HL-60/S4 treated with retinoic acid at 250 ng/mL for 4 days and 3 days (cell line): ENCODE measurements at regions not wholly inside any gene's neighbourhood (a gene's known extent, or its start where the extent isn't known, plus 50 kb on each side); places are given as distances from the start of the nearest gene placed in this dataset.

Experiments used
- in situ Hi-C: fragments of 300-500 bp; cut with MboI; formaldehyde crosslinking; loops from 2 replicates; pipeline ENCODE4 v1.7.0; 2022; ENCODE audit warnings: low sequenced_read_pairs

DNA sequence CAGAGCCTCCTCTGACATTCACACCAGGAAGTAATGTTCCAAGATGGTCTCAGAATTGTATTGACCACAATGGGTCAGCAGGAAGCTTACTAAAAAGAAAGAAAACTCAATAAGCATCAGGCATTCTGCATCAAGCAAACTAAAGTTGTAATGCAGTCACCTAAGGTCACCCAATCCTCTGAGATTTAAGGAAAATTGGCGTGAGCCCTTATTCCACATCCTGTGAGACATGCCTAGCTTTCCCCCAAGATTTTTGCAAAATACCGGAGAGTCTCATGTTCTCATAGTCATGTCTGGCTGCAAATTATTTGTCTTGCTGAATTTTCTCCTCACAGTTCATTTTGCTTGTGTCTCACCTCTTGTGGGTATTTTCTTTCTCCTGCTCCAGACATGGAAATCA, 417.1 kb upstream of the SOX9 start:
- in situ Hi-C loops = no loop called here

DNA sequence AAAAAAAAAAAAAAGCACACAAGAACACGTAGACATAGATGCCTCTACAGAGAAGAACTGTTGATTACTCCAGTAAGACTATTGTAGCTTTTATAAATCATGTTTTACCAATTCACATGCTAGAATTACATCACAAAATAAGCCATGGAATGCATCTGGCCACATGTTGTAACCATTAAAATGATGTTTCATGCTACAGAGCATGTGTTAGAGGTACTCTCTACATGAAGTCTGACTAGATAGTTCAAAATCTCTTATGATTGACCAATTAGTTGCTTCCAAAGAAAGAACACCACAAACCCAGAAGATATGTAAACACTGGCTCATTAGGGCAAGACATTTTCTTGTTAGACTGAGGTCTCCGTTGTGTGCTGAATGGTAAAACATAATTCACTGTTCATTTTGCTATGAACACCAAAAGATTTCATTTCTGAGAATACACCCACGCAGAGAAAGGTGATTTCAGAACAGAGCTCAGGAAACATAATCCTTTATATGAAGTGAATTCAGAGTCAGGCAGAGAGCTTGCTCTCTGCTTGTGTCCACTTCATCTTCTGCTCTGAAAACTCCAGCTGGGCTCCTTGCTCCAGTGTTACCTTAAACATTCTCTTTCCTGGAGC, 411.4 kb upstream of the SOX9 start:
- in situ Hi-C loops = no loop called here

- in situ Hi-C loops = no loop called here
Observed at GRCh38 chr17:71709946-71710345, 410.9 kb upstream of the SOX9 start.

GRCh38 chr17:71710816-71711215, 410.0 kb upstream of the SOX9 start:
- in situ Hi-C loops = no loop called here

DNA sequence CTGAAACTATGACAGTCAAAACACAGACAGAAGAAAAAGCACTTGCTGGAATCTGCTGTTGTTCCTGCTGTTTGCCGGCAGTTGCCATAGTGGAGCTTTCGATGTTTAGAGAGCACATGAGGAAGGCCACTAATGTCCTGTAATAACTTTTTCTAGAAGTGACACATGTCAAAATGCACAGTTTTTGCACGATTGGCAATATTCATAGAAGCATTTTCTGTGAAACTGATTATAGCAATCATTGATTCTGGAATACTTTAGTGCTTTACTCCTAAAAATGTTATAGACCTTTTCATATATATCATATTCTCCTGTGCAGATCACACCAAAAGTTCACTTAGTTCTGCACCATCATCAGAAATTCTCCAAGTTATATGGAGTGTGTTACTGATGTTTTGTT, 407.0 kb upstream of the SOX9 start:
- in situ Hi-C loops = no loop called here

GRCh38 chr17:71724339-71724738, 396.5 kb upstream of the SOX9 start:
- in situ Hi-C loops = no loop called here

GRCh38 chr17:71725811-71726210, 395.0 kb upstream of the SOX9 start:
- in situ Hi-C loops = no loop called here

DNA sequence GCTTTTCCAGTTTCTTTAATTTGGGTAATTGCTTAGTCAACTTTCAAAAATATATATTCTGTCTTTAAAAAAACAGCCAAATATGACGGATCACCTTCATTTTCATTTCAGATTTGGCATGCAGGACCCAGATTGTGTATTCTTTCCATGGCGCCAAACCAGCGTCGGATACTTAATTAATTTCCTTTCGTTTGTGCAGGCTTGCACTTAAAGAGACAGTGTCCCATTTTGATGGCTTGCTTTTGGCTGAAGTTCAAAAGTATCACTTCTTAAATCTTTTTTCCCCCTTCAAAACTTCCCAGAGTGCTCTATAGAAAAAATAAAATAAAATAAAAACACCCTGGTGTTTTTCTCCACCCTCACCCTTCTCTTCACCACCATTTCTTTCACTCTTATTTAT, 394.5 kb upstream of the SOX9 start:
- in situ Hi-C loops = no loop called here

- in situ Hi-C loops = no loop called here
Observed at GRCh38 chr17:71727292-71727691, 393.5 kb upstream of the SOX9 start.

- in situ Hi-C loops = no loop called here
Observed at GRCh38 chr17:71727723-71728122, 393.1 kb upstream of the SOX9 start.

GRCh38 chr17:71730871-71731270, 389.9 kb upstream of the SOX9 start:
- in situ Hi-C loops = no loop called here

DNA sequence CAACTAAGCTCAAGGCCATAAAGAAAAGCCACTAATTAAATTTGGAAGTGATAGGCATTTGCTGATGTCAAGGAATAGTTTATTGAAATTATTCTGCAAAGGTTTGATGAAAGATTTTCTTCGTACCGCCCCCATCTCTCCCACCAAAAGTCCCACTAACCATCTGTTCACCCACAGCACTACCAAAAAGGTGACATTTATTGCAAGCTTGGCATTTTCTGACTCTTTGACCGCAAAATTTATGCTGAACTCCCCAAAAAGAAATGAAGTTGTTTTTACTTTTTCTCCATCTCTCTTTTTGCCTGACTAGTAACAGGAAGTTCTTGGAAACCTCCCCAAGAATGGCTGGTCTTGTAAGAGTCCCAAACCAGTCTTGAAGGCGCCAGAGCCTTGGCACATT, 384.9 kb upstream of the SOX9 start:
- in situ Hi-C loops = no loop called here

DNA sequence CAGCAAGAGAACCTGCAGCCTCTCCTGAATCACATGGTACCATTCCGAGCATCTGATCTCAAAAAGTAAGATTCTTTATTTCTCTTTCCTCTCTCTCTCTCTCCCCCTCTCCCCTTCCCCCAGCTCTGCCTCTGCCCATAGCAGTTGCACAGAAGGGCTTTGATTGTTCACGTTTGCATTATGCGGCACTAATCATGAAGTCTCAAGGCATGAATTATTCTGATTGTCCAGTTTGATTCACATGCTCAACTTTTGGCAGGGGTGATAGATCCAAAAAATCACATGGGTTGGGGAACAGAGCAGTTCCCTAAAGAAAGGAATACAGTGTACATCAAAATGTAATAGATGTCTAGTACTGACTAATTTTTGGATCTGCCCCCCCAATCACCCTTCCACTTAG, 380.0 kb upstream of the SOX9 start:
- in situ Hi-C loops = no loop called here

DNA sequence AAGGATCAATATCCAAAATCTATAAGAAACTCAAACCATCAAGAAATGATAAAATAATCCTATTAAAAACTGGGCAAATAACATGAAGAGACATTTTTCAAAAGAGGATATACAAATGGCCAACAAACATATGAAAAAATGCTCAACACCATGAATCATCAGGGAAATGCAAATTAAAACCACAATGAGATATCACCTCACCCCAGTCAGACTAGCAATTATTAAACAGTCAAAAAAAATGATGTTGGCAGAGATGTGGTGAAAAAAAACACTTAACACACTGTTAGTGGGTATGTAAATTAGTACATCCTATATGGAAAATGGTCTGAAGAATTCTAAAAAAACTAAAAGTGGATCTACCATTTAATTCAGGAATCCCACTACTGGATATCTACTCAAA, 379.0 kb upstream of the SOX9 start:
- in situ Hi-C loops = no loop called here

- in situ Hi-C loops = no loop called here
Observed at GRCh38 chr17:71748872-71749271, 371.9 kb upstream of the SOX9 start.

GRCh38 chr17:71753070-71753469, 367.8 kb upstream of the SOX9 start:
- in situ Hi-C loops = no loop called here

DNA sequence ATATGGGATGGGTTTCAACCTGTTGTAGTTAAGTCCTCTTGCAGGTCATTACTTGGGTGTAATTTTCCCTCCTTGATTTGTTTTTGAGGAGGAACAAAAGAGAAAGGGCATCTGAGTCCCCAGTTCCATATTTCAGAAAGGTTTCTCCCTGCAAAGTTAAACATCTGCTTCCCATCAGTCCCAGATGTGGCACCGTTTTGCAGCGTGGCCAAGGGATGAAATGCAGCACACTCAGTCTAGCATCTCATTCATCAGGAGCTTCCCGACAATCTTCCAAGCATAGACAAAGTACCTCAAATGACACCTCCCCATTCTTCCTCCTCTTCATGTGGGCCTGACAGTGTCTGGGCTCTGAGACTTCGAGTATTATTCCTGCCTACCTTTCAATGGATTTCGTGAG, 363.7 kb upstream of the SOX9 start:
- in situ Hi-C loops = no loop called here

DNA sequence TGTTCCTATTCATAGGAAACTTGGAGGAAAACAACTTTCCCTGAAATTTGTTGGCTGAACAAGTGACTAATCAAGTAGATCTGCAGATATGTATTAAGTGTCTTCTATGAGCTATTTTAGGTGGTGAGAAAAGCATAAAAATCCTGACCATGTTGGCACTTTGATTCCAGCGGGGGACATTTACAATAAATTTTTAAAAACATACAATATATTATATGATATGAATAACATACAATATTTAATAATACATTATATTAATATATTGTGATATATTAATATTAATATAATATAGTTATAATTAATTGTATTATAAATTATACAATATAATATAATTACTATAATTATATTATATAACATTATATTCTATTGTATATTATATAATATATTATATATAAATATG, 362.9 kb upstream of the SOX9 start:
- in situ Hi-C loops = no loop called here

DNA sequence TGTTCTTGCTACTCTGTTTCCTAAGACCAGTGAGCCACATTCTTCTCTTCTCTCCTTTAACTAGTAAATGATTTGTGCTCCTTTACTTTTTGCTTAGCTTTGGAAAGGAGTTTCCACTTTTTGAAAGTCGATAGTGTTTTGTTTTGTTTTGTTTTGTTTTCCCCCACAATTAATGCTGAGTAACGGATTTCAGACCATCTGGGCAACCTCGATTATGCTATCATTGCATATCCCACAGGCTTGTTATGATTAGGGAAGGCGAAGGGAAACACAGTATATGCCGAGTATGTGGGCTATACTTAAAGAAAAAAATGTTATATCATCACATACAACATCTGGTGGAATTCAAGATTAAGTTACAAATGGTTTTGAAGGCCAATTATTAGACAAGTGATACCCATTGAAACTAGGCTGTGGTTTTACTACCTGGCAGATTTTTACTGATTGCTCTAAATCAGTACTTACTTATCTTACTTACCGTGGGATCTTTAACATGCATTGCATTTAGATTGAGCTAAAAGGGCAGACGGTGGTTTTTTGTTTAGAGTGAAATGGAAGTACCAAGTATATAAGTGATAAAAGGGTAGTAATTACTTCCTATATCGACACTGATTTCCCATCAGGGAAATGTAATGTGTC, 361.3 kb upstream of the SOX9 start:
- in situ Hi-C loops = no loop called here

DNA sequence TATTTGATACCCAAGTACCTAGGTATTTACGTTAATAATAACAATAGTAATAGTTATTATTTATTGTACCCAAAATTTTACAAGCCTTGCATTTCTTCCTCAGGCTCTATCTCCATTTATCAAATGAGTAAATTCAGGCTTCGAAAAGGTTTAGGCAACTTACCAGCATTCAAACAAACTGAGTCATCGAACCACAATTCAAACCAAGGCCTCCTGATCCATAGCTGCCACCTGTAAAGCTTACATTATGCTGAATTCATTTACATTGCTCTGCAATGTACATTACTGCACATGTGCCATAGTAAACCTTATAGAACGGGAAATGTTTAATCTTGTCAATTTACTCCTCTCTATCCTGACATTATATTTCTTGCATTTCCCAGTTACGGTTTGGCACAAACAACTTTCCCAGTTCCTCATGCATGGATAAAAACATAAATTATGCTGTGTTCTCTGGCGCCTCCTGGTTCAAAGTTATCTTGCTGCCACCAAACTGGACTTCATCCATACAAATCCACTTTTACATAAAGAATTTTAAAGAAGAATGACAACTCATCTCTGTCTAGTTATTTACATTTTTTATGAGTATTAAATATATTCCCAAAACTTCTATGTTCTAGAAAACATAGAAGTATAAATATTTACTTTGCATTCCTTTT, 360.6 kb upstream of the SOX9 start:
- in situ Hi-C loops = no loop called here

GRCh38 chr17:71762526-71762925, 358.3 kb upstream of the SOX9 start:
- in situ Hi-C loops = no loop called here

- in situ Hi-C loops = no loop called here
Observed at GRCh38 chr17:71764505-71764904, 356.3 kb upstream of the SOX9 start.

- in situ Hi-C loops = no loop called here
Observed at GRCh38 chr17:71765437-71765836, 355.4 kb upstream of the SOX9 start.
